ENCODE measurements at regions not wholly inside any gene's neighbourhood (a gene's known extent, or its start where the extent isn't known, plus 50 kb on each side); places are given as distances from the start of the nearest gene placed in this dataset.
"Not testable (repeated sequence)": the region's sequence is repeated elsewhere in the genome, so short reads cannot be mapped to it uniquely, and the experiment has no call there.

- not testable (repeated sequence) for DNase-seq
Measured at GRCh38 chr7:91790646-91791045, 89.9 kb downstream of the MTERF1 start.

DNA sequence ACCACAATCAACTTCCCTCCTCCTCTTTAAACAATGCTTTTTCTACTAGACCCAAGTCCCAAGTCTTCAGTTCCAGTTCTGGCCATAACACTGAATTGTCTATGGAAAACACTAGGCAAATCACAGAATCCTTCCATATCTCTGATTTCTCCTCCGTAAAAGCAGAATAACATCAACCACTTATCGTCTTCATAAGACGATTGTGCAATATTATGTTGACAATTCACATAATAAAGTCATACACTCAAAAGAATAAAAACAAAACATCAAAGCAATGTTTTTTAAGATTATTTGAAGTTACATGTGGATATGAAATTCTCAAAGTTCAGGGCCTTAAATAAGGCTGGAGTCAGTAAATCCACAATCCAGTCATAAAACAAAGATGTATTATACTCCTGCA lies 84.4 kb downstream of the MTERF1 start:
- no peak for DNase-seq

DNA sequence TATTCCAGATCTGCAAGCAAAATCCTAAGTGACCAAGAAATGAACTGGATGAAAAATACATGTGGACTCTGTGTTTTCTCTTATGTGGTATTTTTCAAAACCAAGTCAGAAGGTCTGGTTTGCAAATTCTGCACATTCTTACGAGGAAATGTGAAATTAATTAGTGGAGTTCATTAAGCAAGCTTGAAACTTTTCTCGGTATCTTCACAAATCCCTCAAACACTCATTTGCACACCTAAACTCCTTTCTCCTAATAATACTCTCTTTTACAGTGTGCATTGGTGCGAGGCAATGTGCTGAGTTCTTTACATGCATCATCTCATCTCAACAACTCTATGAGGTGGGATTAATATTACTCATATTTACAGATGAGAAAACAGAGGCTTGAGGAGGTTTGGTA lies 82.1 kb downstream of the MTERF1 start:
- no peak for DNase-seq

GRCh38 chr7:91800389-91800788 lies 80.1 kb downstream of the MTERF1 start:
- DNase-seq = no peak

DNA sequence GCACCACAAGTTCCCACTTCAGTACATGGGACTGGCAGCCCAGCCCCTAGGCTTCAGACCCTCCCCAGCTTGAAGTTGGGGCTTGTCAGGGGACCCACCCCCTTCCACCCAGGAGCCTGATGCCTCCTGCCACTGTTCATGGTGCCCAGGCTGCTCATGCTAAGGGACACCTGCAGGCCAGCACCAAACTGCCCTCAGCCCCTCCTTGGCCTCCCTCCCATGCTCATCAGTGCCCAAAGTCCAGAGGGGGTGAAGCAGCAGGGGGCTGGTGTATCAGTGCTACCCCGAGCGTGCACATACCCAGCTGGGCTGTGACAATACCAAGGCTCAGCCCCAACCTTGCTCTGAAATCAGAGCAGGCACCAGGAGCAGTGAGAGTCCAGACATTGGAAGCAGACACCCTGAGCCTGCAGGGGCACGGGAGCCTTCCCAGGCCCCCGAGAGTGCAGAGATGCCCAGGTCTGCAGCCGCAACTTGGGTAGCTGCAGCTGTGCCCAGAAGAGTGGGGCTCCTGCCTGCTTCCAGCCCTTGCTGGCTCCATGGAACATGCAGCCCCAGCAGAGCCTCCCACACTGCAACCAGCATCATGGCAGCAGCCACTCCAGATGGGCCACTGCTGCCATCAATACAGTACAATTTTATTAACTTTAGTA lies 79.0 kb downstream of the MTERF1 start:
- DNase-seq = no peak

GRCh38 chr7:91811236-91811635 lies 69.3 kb downstream of the MTERF1 start:
- no peak for DNase-seq

DNA sequence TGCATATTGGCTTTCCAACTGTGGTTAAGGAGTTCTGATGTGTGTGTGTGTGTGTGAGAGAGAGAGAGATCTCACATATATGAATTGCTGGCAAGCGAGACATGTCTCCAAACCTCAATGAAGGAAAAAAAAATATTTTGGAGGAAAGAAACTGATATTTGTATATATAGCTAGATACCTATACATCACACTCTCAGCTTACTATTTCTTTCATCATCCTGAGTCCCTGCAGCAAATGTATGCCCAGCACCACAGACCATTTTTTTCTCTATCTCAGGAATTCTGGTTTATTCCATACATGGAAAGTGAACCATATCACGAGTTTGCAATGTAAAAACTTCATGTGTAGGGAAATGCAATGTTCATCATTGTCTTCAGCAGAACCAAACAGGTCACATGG lies 68.9 kb downstream of the MTERF1 start:
- no peak for DNase-seq

GRCh38 chr7:91812388-91812787 lies 68.1 kb downstream of the MTERF1 start:
- no peak for DNase-seq

GRCh38 chr7:91814189-91814588 lies 66.3 kb downstream of the MTERF1 start:
- no peak for DNase-seq
